ENCODE measurements at regions not wholly inside any gene's neighbourhood (a gene's known extent, or its start where the extent isn't known, plus 50 kb on each side); places are given as distances from the start of the nearest gene placed in this dataset.

DNA sequence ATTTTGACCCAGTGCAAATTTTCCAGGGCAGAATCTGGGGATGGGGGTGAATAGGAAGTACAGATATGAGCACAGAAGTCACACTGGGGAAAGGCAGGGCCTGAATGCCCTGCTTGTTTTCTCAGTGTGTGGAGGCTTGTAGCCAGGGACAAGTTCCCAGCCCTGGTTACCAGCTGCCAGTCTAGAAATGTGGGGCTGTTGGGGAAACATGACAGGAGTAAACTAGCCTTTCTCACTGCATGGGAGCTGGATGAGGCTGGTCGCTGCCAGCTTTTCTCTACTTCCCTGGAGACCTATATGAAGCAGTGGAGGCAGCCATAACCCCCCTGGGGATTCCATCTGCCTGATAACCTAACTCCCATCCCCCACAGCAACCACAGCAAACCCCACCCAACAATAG lies 2267.7 kb downstream of the PCDH9 start (continued):
- TF ChIP-seq, protein P1, sequence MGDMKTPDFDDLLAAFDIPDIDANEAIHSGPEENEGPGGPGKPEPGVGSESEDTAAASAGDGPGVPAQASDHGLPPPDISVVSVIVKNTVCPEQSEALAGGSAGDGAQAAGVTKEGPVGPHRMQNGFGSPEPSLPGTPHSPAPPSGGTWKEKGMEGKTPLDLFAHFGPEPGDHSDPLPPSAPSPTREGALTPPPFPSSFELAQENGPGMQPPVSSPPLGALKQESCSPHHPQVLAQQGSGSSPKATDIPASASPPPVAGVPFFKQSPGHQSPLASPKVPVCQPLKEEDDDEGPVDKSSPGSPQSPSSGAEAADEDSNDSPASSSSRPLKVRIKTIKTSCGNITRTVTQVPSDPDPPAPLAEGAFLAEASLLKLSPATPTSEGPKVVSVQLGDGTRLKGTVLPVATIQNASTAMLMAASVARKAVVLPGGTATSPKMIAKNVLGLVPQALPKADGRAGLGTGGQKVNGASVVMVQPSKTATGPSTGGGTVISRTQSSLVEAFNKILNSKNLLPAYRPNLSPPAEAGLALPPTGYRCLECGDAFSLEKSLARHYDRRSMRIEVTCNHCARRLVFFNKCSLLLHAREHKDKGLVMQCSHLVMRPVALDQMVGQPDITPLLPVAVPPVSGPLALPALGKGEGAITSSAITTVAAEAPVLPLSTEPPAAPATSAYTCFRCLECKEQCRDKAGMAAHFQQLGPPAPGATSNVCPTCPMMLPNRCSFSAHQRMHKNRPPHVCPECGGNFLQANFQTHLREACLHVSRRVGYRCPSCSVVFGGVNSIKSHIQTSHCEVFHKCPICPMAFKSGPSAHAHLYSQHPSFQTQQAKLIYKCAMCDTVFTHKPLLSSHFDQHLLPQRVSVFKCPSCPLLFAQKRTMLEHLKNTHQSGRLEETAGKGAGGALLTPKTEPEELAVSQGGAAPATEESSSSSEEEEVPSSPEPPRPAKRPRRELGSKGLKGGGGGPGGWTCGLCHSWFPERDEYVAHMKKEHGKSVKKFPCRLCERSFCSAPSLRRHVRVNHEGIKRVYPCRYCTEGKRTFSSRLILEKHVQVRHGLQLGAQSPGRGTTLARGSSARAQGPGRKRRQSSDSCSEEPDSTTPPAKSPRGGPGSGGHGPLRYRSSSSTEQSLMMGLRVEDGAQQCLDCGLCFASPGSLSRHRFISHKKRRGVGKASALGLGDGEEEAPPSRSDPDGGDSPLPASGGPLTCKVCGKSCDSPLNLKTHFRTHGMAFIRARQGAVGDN (IDR thresholded peaks at IDR 0.05) = no peak
- TF ChIP-seq NBN (IDR thresholded peaks at IDR 0.05) = no peak
- no peak for TF ChIP-seq KLF5 (IDR thresholded peaks at IDR 0.05; ENCODE audit: partially characterized antibody)
- TF ChIP-seq BMI1 (IDR thresholded peaks at IDR 0.05; ENCODE audit: borderline replicate concordance) = no peak
- TF ChIP-seq BRCA1 (IDR thresholded peaks at IDR 0.05; ENCODE audit: low read depth, low read length) = no peak
- TF ChIP-seq TBL1XR1 (IDR thresholded peaks at IDR 0.05; ENCODE audit: low read depth, low read length) = no peak
- TF ChIP-seq, protein P2, sequence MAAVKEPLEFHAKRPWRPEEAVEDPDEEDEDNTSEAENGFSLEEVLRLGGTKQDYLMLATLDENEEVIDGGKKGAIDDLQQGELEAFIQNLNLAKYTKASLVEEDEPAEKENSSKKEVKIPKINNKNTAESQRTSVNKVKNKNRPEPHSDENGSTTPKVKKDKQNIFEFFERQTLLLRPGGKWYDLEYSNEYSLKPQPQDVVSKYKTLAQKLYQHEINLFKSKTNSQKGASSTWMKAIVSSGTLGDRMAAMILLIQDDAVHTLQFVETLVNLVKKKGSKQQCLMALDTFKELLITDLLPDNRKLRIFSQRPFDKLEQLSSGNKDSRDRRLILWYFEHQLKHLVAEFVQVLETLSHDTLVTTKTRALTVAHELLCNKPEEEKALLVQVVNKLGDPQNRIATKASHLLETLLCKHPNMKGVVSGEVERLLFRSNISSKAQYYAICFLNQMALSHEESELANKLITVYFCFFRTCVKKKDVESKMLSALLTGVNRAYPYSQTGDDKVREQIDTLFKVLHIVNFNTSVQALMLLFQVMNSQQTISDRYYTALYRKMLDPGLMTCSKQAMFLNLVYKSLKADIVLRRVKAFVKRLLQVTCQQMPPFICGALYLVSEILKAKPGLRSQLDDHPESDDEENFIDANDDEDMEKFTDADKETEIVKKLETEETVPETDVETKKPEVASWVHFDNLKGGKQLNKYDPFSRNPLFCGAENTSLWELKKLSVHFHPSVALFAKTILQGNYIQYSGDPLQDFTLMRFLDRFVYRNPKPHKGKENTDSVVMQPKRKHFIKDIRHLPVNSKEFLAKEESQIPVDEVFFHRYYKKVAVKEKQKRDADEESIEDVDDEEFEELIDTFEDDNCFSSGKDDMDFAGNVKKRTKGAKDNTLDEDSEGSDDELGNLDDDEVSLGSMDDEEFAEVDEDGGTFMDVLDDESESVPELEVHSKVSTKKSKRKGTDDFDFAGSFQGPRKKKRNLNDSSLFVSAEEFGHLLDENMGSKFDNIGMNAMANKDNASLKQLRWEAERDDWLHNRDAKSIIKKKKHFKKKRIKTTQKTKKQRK (IDR thresholded peaks at IDR 0.05; ENCODE audit: low read depth, low read length) = no peak
